ENCODE measurements at regions not wholly inside any gene's neighbourhood (a gene's known extent, or its start where the extent isn't known, plus 50 kb on each side); places are given as distances from the start of the nearest gene placed in this dataset.

- Histone ChIP-seq H3K36me3 (ENCODE audit: insufficient read depth, low read length) (no peaks in the 10 kb centered on the region), H3F3A (ENCODE audit: insufficient read depth, low read length) (no peaks in the 10 kb centered on the region), H3K9me2 (ENCODE audit: low read depth, low read length) (no peaks in the 10 kb centered on the region), H3K4me2 (ENCODE audit: low read length) (no peak overlapping the region), H3K27ac (ENCODE audit: low read depth, low read length, poor library complexity, severe bottlenecking) (no peak overlapping the region), H3K4me3 (ENCODE audit: low read depth, low read length, poor library complexity, severe bottlenecking) (no peak overlapping the region), H3K9ac (ENCODE audit: low read length) (no peak overlapping the region), H3K27me3 (ENCODE audit: insufficient read depth, low read length) (0 out of 2 replicates have a peak, but pooled peaks cover 4% of the 10 kb centered on the region), H2AFZ (ENCODE audit: low read length) (no peak overlapping the region), H3K79me2 (ENCODE audit: insufficient read depth, low read length) (no peaks in the 10 kb centered on the region), H3K4me1 (ENCODE audit: insufficient read depth, low read length, severe bottlenecking) (no peaks in the 10 kb centered on the region), H3K9me3 (ENCODE audit: low read length) (no peaks in the 10 kb centered on the region), H4K20me1 (ENCODE audit: insufficient read depth, low read length) (no peaks in the 10 kb centered on the region)
- no peak for TF ChIP-seq EZH2 (IDR thresholded peaks at IDR 0.05; ENCODE audit: borderline replicate concordance, low read length)
- TF ChIP-seq CTCF (IDR thresholded peaks at IDR 0.05; ENCODE audit: low read length), result no peak
These were observed 76.2 kb upstream of the PLXNA4 start for GRCh38 chr7:132652507-132652906.

GRCh38 chr7:132650498-132650897, 74.2 kb upstream of the PLXNA4 start:
- Histone ChIP-seq H3K4me3 (ENCODE audit: low read depth, low read length, poor library complexity, severe bottlenecking) (no peak overlapping the region), H3K36me3 (ENCODE audit: insufficient read depth, low read length) (no peaks in the 10 kb centered on the region), H3K9me2 (ENCODE audit: low read depth, low read length) (no peaks in the 10 kb centered on the region), H3K4me1 (ENCODE audit: insufficient read depth, low read length, severe bottlenecking) (no peaks in the 10 kb centered on the region), H3K9me3 (ENCODE audit: low read length) (no peaks in the 10 kb centered on the region), H3K27me3 (ENCODE audit: insufficient read depth, low read length) (0 out of 2 replicates have a peak, but pooled peaks cover 4% of the 10 kb centered on the region), H3F3A (ENCODE audit: insufficient read depth, low read length) (no peaks in the 10 kb centered on the region), H2AFZ (ENCODE audit: low read length) (no peak overlapping the region), H3K79me2 (ENCODE audit: insufficient read depth, low read length) (no peaks in the 10 kb centered on the region), H3K4me2 (ENCODE audit: low read length) (no peak overlapping the region), H3K27ac (ENCODE audit: low read depth, low read length, poor library complexity, severe bottlenecking) (no peak overlapping the region), H3K9ac (ENCODE audit: low read length) (no peak overlapping the region), H4K20me1 (ENCODE audit: insufficient read depth, low read length) (no peaks in the 10 kb centered on the region)
- TF ChIP-seq EZH2 (IDR thresholded peaks at IDR 0.05; ENCODE audit: borderline replicate concordance, low read length), result no peak
- TF ChIP-seq CTCF (IDR thresholded peaks at IDR 0.05; ENCODE audit: low read length), result no peak

DNA sequence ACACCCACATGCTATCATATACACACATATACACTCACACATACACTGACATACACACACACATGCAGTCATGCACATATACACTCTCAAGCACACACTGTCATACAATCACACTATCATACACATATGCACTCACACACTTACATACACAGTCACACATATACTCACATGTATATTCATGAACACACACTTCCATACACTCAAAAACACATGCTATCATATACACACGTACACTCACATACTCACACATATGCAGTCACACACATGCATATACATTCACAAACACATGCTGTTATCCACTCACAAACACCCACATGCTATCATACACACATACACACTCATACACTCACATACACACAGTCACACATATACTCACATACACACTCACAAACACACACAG, 71.0 kb upstream of the PLXNA4 start:
- Histone ChIP-seq H3K4me3 (ENCODE audit: low read depth, low read length, poor library complexity, severe bottlenecking) (no peak overlapping the region), H3K79me2 (ENCODE audit: insufficient read depth, low read length) (no peaks in the 10 kb centered on the region), H2AFZ (ENCODE audit: low read length) (no peak overlapping the region), H3K9me2 (ENCODE audit: low read depth, low read length) (no peaks in the 10 kb centered on the region), H3K4me1 (ENCODE audit: insufficient read depth, low read length, severe bottlenecking) (no peaks in the 10 kb centered on the region), H4K20me1 (ENCODE audit: insufficient read depth, low read length) (no peaks in the 10 kb centered on the region), H3K9me3 (ENCODE audit: low read length) (no peaks in the 10 kb centered on the region), H3K4me2 (ENCODE audit: low read length) (no peak overlapping the region), H3K27ac (ENCODE audit: low read depth, low read length, poor library complexity, severe bottlenecking) (no peak overlapping the region), H3K27me3 (ENCODE audit: insufficient read depth, low read length) (0 out of 2 replicates have a peak, but pooled peaks cover 4% of the 10 kb centered on the region), H3K36me3 (ENCODE audit: insufficient read depth, low read length) (no peaks in the 10 kb centered on the region), H3K9ac (ENCODE audit: low read length) (no peak overlapping the region), H3F3A (ENCODE audit: insufficient read depth, low read length) (no peaks in the 10 kb centered on the region)
- TF ChIP-seq CTCF (IDR thresholded peaks at IDR 0.05; ENCODE audit: low read length), result no peak
- TF ChIP-seq EZH2 (IDR thresholded peaks at IDR 0.05; ENCODE audit: borderline replicate concordance, low read length), result no peak

All from OCI-LY1 (cell line).